Fibroblast of skin of left quadriceps (primary cell): ENCODE measurements at regions not wholly inside any gene's neighbourhood (a gene's known extent, or its start where the extent isn't known, plus 50 kb on each side); places are given as distances from the start of the nearest gene placed in this dataset.

ENCODE experiments used
- DNase-seq, 2 experiments: peaks; one replicate each; pipeline ENCODE4 v3.0.0-alpha.2; 2013; ENCODE audit warnings: low read depth in 2 of 2

DNA sequence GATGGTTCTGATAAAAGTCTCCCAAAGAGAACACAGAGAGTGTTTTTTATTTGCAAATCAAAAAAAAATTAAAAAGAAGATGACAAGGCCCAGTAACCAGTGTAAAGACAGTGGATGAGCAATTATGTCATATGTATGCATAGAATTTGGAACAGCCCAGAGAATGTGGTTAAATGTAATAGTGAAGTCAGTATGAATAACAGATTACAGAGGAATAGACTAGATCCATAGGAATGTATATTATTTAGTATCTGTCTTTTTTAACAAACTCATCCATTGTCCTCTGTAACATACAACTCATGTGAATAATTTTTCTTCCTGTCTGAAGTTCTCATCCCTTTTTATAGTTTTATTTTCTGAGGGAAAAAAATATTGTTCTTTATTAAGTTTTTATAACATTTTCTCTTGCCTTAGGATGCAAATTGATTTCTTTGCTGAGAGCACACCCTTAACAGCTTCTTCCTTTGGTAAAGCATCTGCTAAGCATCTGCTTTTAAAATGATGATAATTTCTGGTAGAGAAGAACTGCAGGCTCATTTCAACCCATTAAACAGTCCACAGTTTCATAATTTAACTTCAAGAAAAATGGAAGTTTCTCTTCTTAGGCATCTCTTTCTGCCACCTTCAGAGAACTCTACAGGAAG, 266.5 kb upstream of the MTNR1B start:
- DNase-seq = peak; percentile 76 to 79

DNA sequence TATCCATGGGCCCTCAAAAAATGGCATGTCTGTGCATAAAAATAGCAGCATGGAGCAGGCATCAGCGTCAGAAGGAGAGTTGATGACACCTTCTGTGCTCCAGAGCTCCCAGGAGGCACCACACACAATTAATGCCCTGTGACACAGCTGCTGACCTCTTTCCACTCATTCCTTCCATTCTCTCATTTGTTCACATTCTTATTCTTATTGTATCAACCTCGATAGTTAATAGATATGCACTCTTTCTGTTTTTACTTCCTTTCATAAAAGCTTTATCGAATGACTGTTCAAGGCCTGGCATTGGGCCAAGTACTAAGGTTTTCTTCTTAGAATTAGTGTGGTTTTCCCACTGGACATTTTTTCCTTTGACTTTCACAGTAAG, 266.0 kb upstream of the MTNR1B start:
- DNase-seq = peak in 1 of 2 experiments; percentile 18

DNA sequence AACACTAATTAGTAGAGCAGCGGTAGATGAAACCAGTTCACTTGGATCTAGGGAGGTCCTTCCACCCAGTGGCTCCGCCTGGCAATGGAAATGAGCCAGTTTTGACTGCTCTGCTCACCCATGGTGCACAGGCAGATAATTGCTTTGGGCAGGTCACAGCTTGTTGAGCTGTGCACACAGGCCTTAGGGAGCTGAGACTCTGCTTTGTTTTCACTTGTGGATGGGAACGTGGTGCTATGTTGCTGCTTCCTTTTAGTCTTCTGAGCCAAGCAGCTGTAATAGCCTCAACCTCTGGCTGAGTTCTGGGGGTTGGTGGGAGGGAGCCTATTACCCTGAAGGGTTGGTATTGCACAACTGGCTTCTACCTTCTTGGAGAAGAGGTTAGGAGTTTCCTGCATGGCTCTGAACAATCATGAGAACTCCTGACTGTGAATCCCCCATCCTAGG, 262.3 kb upstream of the MTNR1B start:
- DNase-seq = no peak

DNA sequence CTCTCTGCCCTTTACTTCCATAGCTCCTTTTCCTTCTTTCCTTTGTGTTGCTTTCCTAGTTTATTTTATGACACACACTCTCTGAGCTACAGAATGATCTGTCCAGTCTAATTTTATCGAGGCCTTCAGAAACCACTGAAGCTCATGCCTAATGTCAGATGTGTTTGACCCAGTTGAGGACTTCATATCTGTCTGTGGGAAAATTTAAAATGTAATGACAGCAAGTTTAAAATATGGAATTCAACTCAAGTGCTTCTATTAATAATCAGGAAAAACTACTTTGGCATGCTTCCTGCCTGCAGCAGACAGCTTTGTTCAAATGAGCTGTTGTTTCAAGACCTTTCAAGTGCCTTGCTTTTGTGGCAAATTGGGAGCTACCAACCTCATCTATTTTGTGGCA, 261.8 kb upstream of the MTNR1B start:
- peak in 1 of 2 experiments; percentile 12 for DNase-seq

DNA sequence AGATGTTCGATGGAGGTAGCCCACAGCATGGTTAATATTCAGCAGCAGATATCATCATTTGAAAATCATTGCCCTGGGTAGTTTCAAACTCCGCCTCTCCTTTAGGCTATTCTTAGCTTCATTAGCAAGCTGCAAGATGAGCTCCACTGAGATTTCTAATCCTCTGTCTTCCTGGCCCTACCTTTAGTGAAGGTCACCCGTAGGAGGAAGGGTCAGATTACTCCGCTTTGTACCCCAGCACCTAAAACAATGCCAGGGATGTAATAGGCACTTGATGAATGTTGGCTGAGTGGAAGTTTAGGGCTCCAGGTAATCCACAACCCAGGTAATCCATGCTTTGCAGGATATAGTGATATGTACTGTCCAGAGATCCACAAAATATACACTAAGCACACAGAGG, 260.1 kb upstream of the MTNR1B start:
- DNase-seq = no peak

DNA sequence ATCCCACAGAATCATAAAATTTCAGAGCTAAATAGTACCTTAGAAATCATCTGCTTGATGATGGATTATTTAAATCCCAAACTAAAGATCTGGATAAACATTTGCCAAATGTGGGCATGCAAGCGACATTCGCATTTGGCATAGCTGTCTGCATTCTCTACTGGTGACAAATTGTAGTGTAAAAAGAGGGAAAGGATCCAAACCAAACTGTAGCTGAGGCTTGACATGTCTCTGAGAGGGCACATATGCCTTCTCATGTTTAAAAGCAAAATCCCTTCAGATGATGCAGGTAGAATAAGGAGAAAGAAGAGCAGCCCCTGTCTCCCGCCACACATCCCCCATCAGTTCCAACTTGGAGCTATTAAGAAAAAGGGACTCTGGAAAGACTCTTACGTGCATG, 257.5 kb upstream of the MTNR1B start:
- no peak for DNase-seq

DNA sequence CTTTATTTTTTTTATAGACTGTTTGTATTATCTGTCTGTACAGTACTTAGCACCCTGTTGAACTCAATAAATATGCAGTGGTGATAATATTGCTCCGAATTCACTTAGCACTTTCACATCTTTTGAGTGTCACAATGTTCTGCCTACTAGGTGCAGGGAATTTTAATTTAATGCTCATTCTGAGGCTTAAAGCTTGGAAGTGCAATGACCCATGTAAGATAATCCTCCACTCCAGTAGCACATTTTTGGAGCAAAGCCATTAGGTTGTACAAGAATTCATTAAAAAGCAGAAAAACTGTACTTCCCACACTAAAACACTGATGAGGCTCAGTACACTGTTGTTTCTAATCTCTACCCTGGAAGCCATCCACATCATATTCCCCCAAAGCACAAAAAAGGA, 255.3 kb upstream of the MTNR1B start:
- DNase-seq = no peak

DNA sequence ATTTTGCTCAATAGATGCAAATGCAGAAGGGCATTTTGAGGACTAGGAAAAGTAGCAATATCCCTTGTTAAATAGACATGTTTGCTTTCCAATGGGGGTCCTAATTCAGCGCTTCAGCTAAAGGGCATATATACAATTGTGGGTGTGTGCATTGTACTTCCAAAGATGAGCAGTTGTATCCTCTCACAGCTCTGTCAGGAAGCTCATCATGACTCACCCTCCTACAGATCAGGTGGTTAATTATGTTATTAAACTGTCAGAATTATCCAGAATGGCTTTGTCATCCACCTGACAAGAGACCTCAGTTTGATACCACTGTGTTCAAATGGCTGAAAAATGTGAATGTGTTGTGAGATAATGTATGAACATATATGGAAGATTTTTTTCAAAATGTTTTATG, 252.2 kb upstream of the MTNR1B start:
- DNase-seq = no peak

DNA sequence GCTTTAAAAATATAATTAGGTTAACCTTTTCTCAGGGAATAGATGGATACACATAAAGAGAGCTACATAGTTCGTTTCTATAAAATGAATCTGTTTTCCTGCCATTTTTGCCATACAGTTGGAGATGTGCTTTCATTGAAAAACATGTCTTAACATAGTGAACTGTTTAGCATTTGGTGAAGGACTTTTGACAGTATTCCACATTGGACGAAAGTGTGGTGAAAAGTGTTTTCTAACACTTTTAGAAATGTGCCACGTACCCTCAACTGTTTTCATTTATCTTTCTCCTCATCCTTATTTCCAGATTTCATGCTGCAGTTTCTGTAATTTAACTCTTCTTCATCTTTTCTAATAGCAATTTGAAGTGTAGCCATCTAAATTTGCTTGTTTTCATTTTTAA, 249.1 kb upstream of the MTNR1B start:
- DNase-seq = no peak

DNA sequence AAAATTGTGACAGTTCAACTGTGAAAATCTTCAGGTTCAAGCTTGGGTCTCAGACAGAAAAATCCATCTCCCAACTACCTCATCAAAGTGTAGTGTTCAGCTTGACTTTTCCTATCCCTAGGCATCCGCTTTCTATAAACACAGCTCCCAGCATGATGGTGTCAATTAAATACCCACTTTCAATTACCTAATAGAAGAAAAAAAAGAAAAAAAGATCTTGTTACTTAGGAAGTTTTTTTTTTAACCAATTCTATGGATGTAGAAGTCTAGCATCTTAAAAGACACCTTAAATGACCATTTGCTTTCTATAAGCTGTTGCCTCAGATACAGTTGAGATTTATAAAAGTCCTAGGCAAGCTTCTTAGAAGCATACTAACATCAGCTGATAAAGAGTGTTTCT, 244.1 kb upstream of the MTNR1B start:
- no peak for DNase-seq

DNA sequence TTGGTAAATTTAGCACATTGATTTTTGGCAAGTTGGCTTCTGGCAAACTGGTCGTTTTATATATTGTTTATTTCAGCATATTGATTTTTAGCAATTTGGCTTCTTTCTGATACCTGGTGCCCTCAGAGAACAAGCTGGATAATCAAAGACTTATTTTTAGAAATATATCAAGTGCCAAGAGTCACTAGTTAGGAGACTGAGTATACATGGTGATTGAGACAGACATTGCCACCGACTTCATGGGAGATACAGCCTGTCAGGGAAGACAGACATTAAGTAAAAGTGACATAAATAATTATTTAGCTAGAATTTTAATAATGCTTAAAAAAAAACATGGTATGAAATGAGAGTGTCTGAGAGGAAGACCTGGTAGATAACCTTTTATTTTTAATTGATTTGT, 242.3 kb upstream of the MTNR1B start:
- no peak for DNase-seq

DNA sequence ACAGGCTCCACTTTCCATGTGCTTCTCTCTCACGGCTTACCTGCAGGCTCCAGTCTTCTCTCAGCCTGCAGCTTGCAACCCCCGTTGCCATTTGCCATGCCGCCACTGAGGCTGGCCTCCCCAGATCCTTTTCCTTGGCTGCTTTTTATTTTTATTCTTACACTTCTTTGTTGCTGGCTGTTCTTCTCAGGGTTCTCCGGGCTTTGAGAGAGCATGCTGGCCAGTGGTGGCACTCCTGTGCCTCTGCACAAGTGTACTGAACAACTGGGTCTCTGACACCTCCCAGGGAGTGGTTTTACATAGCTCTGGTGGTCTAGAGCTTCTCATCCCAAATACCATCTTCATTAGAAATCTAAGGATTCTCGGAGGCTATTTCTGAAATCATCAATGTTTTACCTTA, 241.7 kb upstream of the MTNR1B start:
- DNase-seq = no peak

GRCh38 chr11:92728628-92729027, 240.8 kb upstream of the MTNR1B start:
- DNase-seq = no peak

GRCh38 chr11:92735039-92735438, 234.4 kb upstream of the MTNR1B start:
- DNase-seq = no peak

DNA sequence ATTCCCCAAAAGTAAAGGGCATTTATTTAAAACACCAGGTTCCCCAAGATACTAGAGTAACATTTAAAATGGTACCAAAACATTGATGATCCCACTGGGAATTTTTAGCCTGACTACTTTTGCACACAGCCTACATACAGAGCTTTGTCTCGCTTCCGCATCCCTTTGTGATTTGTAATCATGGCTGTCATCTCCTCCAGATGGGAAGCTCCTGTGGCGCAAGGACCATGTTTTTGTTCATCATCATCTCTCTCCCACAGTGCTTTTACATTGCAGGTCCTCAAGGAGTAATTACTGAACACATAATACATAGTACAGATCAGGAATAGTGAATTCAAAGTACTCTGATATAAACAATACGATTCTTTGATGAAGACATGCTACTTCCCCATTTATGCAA, 231.2 kb upstream of the MTNR1B start:
- DNase-seq = no peak

DNA sequence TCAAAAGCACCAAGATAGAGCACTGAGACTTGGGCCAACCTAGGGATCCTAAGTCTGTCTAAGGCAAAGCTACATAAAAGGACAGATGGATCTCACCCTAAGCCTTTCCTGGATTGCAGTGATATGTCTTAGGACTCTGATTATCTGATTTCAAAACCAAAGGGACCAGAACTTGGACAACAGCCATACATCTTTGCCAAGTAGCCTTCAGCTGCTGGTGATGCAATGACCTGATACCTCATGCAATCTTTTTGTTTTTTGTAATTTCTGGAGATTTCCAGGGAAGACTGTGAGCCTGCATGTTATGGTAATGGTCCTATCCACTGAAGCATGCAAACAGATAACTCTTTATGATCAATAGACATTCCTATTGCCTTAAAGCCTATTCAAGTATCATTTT, 230.4 kb upstream of the MTNR1B start:
- DNase-seq = peak; percentile 65 to 69

GRCh38 chr11:92739491-92739890, 230.0 kb upstream of the MTNR1B start:
- DNase-seq = no peak

DNA sequence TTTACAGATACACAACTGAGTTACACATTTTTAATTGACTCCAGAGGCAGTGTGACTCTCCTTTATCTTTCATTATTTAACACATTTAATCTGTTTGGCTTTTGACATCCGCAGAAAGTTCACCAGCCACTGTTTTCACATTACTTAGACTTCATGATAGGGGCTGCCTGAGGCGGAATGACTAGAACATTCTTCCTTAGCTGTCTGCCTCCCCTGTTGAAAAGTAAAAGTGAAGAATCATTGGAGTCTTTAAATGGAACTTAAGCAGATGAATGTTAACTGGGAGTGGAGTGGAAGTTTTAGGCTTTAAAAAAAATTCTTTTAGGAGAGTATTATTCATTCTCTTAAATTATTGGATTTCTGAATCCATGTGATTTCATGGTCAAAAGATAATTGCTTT, 229.2 kb upstream of the MTNR1B start:
- DNase-seq = no peak

GRCh38 chr11:92744929-92745585, 224.4 kb upstream of the MTNR1B start:
- no peak for DNase-seq

GRCh38 chr11:92750794-92751193, 218.7 kb upstream of the MTNR1B start:
- DNase-seq = no peak

GRCh38 chr11:92751594-92751993, 217.9 kb upstream of the MTNR1B start:
- DNase-seq = no peak

DNA sequence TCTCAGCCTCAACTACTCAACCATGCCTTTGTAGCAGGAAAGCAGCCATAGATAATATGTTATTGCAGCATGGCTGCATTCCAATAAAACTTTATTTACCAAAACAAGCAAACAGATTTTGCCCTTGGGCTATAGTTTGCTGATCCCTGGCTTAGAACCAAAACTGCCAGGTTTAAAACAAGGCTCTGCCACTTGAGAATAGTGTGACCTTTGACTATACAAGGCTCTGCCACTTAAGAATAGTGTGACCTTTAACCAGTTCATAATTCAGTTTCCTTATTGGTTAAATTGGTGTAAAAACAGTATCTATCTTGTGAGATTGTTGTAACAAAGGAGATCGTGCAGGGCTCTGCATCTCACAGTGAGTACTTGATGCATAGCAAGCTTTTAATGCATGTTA, 217.3 kb upstream of the MTNR1B start:
- no peak for DNase-seq

- no peak for DNase-seq
These were observed 216.3 kb upstream of the MTNR1B start for GRCh38 chr11:92753161-92753560.

DNA sequence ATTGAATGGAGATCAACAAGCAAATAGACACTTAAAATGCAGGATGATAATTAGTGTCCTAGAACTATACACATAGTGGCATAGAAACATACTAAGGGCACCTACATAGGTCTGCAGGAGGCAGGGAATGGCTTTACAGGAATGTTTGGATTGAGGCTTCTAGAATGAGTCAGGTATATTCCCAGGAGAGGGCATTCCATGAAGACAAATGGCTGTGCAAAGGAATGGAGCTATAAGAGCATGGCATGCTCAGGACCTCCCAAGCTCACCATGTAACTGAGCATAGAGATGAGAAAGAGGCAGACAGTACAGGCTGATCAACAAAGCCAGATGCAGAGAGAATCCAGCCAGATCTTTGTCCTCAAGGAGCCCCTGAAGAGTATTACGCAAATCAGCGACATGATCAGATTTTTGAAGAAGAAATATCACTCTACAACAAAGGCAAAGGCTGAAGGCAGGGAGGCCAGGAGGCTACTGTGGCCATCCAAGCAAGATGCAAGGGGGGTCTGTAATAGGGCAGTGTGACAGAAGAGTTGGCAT, 211.1 kb upstream of the MTNR1B start:
- DNase-seq = no peak
